ENCODE measurements at regions not wholly inside any gene's neighbourhood (a gene's known extent, or its start where the extent isn't known, plus 50 kb on each side); places are given as distances from the start of the nearest gene placed in this dataset.

DNA sequence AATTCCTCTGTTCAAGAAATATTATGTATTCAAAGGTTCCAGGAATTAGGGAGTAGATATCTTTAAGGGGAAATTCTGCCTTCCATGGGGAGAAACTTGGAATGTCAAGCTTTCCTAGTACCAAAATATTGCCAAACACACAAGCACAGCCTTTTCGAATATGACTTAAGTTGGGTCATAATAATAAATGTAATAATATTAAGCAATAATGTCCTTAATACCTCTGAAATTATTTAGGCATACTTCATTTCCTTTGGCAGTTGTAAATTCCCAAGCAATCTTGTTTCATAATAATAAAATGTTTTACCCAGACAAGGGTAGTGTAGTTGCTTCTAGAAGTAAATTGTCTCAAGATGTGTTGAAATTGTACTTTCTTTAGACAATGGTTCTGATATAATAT lies 630.3 kb upstream of the CDH18 start:
- ATAC-seq: no peak

DNA sequence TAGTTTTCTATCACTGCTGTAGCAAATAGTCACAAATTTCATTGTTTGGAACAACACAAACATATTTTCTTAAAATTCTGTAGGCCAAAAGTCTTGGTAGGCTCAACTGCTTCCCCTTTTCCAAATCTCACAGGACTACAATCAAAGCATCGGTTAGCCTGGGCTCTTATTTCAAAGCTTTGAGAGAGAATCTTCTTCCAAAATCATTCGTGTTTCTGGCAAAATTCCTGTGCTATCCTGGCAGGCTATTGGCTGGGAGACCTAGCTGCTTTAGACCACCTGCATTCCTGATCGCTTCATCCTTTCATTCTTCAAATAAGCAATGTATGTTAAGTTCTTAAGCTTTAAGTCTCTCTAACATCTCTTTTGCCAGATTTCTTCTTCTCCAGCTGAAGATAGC lies 629.8 kb upstream of the CDH18 start:
- no peak for ATAC-seq

DNA sequence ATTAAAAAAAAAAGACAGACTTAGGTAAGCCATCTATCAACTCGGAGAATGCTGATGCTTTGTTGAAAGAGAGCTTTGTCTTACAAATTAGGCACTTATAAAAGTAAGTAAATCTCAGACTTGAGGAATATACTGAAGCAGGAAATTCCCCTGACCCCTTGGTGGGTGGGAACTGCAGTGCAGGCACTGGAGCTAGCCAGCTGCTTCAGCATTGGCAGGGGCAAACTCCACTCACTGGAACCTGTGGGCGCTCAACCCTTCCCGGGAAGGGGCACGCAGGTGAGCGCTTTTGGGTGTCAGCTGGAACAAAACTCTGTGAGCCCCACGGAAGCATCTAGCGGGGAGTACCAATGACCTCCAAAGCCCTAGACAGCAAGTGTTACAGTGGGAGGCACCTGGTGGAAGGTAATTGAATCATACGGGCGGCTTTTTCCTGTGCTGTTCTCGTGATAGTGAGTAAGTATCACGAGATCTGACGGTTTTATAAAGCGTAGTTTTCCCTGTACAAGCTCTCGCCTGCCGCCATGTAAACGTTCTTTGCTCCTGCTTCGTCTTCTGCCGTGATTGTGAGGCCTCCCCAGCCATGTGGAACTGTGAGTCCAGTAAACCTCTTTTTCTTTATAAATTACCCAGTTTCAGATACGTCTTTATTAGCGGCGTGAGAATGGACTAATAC lies 628.0 kb upstream of the CDH18 start:
- ATAC-seq: no peak

- no peak for ATAC-seq
Observed at GRCh38 chr5:20611620-20612019, 623.6 kb upstream of the CDH18 start.

DNA sequence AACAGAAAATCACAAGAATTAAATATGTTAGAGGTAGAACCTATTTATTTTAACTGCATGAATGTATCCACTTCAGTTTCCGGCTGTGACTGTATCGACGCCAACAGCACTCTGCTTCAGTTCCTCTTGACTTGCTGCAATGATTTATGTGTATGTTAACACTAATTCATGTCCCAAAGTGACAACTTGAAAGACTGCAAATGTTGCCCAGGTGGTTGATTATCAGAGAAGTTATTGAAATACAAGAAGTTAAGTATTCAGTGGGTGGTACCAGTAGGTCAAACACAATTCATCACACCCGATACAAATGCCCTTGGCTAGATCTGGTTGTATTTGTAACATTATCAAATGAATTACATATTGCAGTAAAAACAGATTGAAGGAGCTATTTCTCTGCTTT lies 622.7 kb upstream of the CDH18 start:
- no peak for ATAC-seq

- ATAC-seq: no peak
Observed at GRCh38 chr5:20609126-20609525, 621.1 kb upstream of the CDH18 start.

- no peak for ATAC-seq
Observed at GRCh38 chr5:20608567-20608966, 620.6 kb upstream of the CDH18 start.

DNA sequence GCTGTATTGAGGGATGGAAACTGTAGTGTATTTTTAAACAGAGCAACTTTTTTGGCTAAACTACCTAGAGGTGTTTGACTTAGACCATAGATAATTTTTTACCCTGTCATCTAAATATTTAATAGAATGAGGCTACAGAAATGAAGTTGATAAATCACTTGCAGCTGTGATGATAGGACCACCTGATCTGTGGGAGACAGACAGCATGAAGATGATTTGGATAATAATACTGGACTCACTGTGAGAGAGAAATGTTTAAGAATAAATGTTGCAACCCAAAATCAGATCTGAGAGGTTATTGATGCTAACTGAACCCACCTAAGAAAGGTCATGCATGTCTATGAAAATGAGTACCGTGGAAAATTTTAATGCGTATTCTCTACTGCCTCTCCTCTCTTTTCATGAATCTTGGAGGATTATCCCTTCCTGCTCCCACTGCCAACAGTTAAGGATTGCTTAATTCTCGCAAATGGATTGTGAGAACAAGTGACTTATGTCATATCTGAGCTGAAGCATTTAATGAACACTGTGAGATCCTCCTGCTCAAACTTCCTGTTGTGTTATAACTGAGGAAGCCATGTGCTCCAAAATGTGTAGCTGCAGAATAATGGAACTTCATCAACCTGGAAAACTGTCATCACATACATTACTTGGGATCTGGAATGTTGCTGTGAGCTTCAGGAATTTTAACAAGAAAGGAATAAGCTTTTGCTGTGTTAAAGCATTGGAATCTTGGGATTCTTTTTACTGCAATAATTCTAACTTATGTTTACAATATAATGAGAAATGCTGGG lies 617.9 kb upstream of the CDH18 start:
- no peak for ATAC-seq

- no peak for ATAC-seq
Observed at GRCh38 chr5:20604992-20605391, 617.0 kb upstream of the CDH18 start.

- ATAC-seq: no peak
Observed at GRCh38 chr5:20601678-20602100, 613.7 kb upstream of the CDH18 start.

DNA sequence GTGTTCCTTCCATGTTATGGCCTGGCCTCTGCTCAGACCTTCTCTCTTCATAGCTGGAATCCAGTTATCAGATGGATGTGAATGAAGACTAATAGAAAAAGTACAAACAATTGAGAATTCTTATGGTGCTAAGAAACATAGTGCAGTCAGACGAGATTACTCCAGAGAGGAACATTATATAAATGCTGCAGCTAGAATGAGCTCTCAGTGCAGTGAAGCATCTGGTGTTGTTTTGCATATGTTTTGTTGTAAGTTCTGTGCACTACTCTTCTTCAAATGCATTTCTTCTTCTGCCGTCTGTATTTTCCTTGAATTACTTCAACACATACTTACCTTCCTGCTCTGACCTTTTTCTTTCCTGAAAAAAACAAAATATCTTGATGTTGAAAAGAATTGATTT lies 602.4 kb upstream of the CDH18 start:
- ATAC-seq: no peak

DNA sequence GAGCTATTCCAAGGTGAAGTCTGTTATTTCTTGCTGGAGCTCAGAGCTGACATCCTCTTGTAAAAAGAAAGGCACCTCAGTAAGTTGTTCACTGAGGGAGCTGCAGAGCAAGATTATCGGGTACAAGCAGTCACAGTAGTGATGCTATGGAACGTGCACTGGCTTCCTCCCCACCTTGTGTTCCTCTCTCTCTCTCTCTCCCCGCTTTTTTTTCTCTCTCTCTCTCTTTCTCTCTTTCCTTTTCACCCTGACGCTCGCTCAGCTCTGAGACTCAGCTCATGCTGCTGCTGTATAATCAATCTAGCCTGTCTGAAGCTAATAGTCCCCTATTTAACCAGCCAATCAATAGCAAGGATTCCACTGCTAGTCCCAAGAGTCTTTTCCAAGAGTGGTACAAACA lies 587.6 kb upstream of the CDH18 start:
- ATAC-seq: no peak

DNA sequence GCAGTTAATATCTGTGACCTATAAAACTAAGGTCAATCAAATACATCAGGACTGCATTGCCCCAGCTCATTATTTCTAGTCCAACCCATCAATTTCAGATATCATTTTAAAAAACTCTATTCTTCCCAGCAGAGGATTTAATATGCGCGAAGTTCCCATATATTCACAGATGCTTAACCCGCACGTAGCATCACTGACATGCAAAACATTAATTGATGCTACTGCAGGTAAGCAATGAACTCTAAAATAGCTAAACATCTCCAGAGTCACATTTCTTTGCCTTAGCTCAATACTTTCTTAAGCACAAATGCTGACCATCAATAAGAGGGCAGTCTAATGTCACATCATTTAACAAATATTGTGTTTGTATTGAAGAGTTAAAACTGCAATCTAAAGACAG lies 586.6 kb upstream of the CDH18 start:
- no peak for ATAC-seq

DNA sequence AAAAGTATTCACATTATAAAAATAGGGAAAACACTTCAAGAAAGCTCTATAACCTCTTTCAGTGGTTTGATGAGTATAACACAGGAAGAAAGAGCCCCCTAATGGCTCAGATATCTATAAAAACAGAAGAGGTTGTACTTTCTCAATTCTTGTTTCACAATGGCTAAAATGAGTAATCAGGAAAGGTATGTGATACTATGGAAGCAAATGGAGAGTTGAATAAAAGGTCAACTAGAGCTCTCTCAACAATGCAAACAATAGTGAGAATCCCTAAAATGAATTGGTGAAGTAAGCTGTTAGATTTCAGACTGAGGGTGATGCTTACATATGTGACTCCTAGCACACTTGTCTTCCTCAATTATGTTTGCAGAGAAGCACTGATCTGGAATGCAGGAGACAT lies 584.6 kb upstream of the CDH18 start:
- peak; percentile 65 for ATAC-seq

DNA sequence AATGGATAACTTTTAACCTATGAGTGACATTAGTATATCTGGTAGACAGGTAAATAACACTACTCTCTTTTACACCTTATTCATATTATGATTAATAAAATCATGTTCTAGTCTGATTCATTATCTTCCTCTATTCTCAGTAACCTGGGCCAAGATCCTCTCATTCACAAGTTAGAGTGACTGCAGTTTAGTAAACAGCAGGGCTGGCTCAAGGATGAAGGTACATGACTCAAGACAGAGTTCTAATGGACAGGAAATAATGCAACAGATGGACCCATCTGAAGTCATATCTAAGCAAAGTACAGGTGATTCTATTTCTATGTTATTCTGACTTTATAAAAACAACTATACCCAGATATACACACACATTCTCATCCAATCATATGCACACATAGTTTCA lies 582.5 kb upstream of the CDH18 start:
- no peak for ATAC-seq

GRCh38 chr5:20562544-20562943 lies 574.5 kb upstream of the CDH18 start:
- no peak for ATAC-seq

DNA sequence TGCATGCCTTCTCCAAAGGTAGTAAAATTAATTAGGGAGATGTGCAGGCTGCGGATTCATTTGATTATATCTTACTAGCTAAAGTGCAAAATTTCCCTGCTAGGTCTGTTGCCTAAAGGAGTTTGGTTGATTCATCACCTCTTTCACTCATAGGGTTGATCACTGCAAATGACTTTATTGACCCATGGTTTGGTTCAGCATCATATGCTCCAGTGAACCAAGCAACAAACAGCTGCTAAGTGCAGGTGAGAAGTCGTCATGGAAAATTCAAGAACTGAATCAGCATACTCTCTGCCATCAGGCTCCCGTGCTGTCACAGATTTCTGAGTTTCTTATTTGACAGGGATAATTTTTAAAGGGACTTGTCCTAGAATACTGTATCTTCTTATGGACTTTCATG lies 571.8 kb upstream of the CDH18 start:
- ATAC-seq: no peak

GRCh38 chr5:20556115-20556763 lies 568.2 kb upstream of the CDH18 start:
- no peak for ATAC-seq

DNA sequence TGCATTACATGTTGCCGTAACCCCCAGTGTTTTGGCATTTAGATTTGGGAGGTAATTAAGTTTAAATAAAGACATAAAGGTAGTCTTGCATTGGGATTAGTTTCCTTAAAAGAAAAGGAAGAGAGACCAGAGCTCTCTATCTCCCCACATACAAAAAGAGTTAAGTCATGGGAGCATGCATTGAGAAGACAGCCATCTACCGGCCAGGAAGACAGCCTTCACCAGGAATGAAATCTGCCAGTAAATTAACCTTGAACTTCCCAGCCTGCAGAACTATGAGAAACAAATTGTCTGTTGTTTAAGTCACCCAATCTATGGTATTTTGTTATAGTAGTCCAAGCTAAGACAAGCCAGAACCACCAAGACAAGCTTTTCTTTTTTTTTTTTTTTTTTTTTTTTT lies 567.0 kb upstream of the CDH18 start:
- ATAC-seq: no peak

GRCh38 chr5:20554001-20554400 lies 566.0 kb upstream of the CDH18 start:
- no peak for ATAC-seq

DNA sequence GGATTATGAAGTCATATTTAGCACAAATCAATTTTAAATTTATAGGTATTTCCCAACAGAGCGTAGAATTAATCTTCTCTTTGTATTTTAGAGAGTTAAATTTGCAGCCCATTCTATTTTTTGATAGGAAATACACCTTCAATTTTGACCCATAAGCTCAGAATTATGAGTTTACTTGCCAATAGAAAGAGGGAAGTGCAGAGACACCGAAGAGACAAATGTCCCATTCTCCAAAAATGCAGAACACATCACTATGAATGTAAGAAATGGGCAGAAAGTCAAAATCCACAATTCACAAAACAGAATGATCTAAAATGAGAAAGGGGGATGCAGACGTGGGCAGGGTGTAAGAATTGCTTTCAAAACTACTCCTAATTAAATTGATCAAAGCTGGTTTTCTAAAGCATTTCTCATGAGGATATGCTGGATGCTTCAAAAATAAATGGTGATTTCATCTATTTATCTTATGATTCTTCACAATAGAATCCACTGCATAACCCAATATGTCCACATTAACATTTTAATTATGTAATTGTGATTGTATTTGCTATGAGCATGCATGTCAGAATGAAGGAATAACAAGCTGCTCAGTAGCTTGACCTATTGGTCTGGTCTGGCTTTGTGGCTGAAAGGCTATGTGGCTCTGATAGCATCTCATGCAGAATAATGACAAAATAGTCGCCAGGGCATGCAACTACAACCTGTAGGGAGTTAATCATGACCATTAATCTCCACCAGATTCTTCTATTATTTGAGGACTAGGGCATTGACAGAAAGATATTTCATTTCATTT lies 550.1 kb upstream of the CDH18 start:
- no peak for ATAC-seq

- ATAC-seq: no peak
Observed at GRCh38 chr5:20536813-20537212, 548.8 kb upstream of the CDH18 start.

- ATAC-seq: no peak
Observed at GRCh38 chr5:20536341-20536740, 548.3 kb upstream of the CDH18 start.
